GM19467 (cell line): ENCODE measurements at regions not wholly inside any gene's neighbourhood (a gene's known extent, or its start where the extent isn't known, plus 50 kb on each side); places are given as distances from the start of the nearest gene placed in this dataset.
"Not testable (repeated sequence)": the region's sequence is repeated elsewhere in the genome, so short reads cannot be mapped to it uniquely, and the experiment has no call there.

Source experiments
- ATAC-seq: cut with Tn5 transposase; IDR thresholded peaks from one replicate; pipeline ENCODE4 v1.9.1; 2021; ENCODE audit warnings: mild to moderate bottlenecking, moderate library complexity; ENCODE audit not compliant: unreplicated experiment

DNA sequence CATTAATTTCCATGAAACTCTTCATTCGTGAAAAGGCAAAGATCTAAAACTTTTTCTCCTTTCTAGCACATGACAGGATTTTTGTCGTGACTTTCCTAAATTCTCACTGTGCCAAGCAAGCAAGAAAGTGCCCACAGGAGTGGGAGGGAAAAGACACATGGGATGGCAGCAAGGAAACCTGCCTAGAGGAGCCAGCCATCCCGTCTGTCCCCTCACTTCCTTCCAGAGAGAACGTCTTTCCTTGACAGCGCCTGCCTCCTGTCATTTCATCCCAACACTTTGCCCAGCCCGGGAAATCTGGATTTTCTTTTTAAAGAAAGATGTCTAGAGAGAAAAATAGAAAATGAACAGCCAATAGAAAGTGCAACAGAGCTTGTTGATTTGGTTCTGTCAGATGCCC is 200.6 kb upstream of the PTBP2 start:
- no peak for ATAC-seq

DNA sequence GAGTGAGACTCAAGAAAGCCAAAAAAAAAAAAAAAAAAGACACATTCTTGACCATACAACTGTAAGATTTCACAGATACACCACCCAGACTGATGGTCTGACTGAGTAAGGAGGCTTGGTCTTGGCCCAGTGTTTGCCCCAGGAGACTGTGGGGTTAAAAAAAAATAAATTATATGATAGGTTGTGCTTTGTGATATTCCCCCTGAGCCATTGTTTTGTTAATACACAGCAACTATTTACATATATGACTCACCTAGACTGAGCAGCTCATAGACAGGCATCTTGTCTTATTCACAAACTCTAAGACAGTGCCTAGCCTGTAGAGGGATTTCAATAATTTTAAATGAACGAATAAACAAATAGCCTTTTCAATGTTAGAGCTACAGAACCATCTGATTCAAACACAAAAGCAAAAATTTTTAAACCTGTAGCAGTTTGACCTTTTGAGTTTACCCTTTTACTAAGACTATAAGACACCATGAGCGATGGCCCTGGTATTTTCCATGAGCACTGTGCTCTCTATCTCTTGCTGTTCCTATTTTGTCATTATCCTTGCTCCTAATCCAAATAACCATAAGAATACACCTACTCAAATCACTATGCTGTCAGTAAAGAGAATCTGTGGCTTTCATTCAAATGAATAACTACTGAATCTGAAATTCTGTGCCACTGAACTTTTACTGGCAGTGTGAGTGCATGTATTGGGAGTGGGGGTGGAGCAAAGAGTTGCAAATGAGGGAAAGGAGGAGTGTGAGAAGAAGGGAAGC is 199.4 kb upstream of the PTBP2 start:
- no peak for ATAC-seq

DNA sequence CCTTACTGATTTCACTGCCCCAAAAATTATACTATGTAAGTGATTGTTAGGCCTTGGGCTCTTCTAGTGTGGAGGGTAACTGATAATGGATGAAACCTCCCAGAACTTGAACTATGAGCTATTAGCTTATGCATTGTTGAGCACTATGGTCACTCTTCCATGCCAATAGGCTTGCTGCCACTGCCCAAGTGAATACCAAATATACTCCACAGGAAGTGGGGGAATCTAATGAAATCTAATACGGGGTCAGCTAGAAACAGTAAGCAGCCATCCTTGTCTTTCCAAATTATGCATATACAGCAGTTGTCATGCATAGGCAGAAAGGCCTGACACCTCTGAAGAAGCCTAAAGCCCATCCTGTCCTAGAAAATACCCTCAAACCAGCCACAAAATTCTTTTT is 198.7 kb upstream of the PTBP2 start:
- ATAC-seq = no peak

DNA sequence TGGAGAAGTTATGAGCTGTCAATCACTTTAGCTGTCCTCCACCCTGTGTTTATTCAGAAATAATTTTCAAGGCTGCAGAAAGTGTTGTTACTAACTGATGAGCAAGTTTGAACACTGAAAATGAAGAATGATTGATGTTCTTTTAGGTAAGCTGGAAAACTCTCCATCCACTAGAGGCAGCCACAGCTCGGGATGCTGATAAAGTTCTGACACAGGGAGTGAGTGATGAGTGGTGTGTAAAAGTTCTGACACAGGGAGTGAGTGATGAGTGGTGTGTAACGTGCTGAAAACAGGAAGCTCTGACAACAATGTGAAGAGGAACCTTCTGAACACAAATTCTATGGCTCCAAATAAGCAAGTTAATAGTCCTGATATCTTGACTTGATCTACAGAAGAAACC is 197.5 kb upstream of the PTBP2 start:
- no peak for ATAC-seq

GRCh38 chr1:96525657-96526557 is 195.7 kb upstream of the PTBP2 start:
- no peak for ATAC-seq

GRCh38 chr1:96528672-96529071 is 192.9 kb upstream of the PTBP2 start:
- ATAC-seq = not testable (repeated sequence)

GRCh38 chr1:96533820-96534219 is 187.8 kb upstream of the PTBP2 start:
- no peak for ATAC-seq

GRCh38 chr1:96536581-96536980 is 185.0 kb upstream of the PTBP2 start:
- no peak for ATAC-seq

GRCh38 chr1:96538111-96538641 is 183.4 kb upstream of the PTBP2 start:
- no peak for ATAC-seq

GRCh38 chr1:96538883-96539282 is 182.7 kb upstream of the PTBP2 start:
- no peak for ATAC-seq

DNA sequence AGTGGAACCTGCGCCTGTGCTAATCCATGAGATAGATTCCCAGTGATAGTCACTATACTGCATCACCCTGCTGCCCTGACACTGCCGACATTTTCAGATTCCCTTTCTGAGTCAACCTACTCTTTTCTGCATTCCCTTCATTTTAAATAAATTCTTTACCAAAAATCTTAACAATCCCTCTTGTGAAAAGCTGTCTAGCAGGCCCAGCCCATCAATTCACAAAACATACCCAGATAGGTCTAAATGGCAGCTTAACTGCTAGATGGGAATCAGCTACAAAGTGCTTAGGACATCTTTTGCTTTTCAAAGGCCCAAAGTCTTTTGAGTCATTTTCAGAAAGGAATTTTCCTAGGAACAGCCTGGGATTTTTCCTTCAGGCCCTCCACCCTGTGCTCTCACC is 180.1 kb upstream of the PTBP2 start:
- no peak for ATAC-seq

DNA sequence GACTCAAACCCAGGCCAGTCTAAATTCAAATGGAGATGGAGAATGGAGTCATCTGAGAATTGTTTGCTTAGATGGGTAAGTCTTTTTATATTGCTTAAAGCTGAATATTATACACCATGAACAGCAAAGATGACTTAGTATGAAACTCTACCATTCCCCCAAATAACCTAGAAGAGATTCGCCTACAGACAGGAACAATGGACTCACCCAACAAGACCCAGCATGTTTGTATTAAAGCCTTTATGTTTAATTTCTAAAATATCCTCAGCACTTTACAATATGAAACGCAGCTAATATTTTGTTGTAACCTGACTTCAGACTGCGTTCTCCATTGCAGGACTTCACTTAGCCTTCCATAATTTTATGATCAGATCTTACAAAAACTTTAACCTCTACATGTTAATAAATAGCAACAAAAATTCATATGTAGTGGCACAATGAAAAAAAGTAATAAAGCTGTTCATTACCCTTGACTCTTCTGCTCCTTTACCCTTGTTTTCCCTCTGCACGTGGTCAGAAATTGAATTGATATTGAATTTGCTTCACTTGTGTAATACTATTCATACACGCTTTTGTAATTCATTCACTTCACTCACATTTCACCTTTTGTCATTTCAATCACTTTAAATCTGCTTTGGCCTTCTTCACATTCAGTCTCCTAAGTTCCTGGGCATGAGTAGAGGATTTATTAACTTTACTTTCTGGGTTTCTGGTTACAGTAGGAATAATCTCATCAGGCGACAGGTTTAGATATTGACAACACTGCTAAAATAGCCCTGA is 177.3 kb upstream of the PTBP2 start:
- no peak for ATAC-seq

DNA sequence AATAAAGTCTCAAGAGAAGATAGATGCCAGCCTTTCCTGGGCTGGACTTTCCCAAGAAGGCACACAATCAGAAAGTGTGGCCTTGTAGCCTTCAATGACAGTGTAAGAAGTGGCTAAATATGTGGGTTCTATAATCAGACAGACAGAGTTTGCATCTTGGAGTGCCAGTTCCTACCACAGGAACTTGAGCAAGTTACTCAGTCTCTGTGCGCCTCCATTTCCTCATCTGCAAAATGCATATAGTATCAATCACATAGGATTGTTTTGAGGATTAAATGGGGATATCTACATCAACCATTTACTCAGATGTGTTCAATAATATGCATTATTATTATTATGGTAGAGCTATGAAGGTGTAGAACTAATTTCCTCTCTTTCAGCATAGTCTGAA is 176.8 kb upstream of the PTBP2 start:
- ATAC-seq = no peak

DNA sequence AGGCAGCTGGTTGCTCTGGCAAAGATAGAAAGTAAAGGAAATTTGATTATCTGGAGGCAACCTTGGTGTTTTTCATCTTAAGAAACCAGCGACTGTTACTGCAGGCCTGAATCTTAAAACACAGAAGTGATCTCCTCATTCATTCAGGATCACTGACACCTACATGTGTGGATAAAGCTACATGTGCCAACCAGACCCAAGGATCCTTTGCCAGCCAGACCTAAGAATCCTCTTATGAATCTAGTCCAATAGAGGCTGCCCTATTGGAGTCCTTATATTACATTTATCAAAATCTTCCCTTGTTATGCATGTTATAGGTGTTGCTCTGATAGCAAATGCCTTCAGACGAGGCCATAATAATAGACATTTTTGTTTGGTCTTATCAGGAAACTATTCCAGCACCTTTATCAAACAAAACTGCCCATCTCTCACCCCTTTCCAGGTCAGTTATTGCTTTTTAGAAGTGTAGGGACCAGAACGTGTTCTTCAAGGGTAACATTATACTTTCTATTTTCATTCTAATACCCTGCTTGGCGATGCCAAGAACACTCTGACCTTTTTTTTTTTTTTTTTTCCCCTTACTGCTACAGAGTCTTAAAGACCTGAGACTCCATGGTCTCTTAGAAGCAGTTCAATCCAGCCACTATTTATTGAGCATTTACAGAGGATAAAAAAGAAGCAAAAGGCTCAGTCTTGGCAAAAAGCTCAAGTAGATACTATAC is 175.5 kb upstream of the PTBP2 start:
- ATAC-seq = no peak

DNA sequence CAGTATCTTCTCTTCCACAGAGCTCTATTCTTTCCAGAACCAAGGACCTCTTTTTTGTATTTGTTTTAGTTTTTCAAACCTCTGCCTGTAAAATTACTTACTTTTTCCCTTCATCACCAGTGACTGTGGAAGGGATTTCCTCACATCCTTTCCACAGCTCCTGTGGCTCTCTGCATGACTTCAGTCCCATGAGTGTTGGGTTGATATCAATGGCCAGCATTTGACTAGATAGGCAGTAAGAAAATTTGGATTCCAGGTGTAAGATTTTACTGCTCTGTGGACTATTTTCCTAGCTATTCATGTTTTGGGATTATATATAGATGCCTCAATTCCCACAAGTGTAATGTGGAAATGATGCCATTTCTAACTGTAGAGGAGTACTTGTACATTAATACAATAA is 171.5 kb upstream of the PTBP2 start:
- no peak for ATAC-seq

DNA sequence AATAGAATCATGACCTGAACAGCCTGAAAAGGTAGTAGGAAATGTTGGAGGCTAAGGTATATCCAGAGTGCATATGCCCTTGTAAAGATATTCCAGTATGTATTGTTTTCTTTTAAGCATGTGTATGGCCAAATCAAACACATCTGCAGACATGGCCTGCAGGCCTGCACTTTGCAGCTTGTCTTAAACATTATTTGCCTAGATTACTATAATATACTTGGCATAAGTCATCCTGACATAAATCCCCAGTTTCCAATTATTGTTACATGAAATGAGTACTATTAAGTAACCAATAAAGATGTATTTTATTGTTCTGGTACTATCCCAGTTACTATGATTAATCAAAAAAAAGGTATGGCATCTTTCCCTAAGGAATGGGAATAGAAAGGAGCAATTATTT is 169.1 kb upstream of the PTBP2 start:
- ATAC-seq = no peak

GRCh38 chr1:96553811-96554210 is 167.8 kb upstream of the PTBP2 start:
- no peak for ATAC-seq

DNA sequence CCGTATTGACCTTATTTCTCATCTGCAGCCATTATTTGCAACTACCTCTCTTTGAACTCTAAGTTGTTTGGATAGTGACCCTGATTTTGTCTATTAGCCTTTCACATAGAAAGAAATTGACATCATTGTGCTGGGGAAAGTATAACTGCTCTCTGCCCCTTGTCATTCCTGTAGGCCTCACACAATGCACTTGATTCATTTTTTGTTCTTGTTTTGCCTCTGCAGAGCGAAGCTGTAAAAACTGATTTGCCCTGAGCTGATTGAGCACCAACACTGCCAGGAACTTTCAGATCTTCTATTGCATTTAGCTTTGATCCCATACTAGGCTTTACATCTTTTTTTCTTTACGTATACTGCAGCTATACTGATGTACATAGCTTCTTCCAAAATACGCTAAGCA is 167.2 kb upstream of the PTBP2 start:
- no peak for ATAC-seq

DNA sequence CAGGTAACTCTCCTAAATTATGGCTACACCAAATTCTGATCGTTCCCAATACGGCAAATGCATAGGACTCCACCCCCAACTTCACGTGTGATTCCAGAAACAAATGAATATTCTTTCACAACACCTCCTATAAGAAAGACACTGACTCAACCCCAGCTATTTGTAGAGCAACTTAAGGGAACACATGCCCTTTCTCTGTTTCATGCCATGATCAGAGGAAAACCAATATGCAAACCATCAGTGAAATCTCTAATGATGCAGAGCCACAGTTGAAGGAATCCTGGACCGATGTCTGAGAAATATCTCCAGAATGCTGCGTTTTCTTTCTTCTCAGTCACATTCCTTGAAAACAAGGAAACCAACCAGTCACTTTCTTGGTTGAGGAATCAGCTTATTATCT is 164.2 kb upstream of the PTBP2 start:
- ATAC-seq = no peak

GRCh38 chr1:96558635-96559034 is 162.9 kb upstream of the PTBP2 start:
- ATAC-seq = no peak

DNA sequence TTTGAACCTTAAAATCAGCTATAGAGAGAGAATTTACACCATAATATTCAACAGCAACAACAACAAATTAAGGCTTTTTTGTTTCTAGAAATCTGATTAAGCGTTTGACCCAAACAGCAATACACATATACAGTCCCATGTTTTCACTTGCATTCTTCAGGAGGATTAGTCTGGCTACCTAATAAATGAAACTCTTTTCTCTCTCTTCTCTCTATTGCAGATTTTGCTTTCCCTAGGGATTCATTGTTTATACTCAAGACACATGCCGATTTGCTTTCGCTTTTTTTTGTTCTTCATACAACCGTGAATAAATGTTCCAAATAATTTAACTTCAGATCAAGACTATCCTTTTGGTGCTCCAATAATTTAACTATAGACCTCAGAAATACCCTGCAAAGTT is 162.4 kb upstream of the PTBP2 start:
- no peak for ATAC-seq
